Suprapubic skin (tissue), 3 donors: ENCODE measurements at regions not wholly inside any gene's neighbourhood (a gene's known extent, or its start where the extent isn't known, plus 50 kb on each side); places are given as distances from the start of the nearest gene placed in this dataset.

Experiments used
- CTCF ChIP-seq, 2 donors: fragments of 200-600 bp in 1 of 2; fragments of 450-650 bp in 1 of 2; sonication (generic) in 1 of 2; IDR thresholded peaks; one replicate each; pipeline ENCODE4 v1.5.1; 2016 to 2019; ENCODE audit warnings: antibody characterized with exemption in 2 of 2, mild to moderate bottlenecking in 1 of 2, moderate library complexity in 1 of 2
- POLR2A ChIP-seq, 2 donors: fragments of 450-650 bp; IDR thresholded peaks; one replicate each; pipeline ENCODE4 v1.6.1; 2017; ENCODE audit warnings: antibody characterized with exemption in 2 of 2, mild to moderate bottlenecking in 2 of 2, moderate library complexity in 2 of 2

GRCh38 chr15:77747175-77748077 is 114.7 kb upstream of the LINGO1 start:
- TF ChIP-seq POLR2A (IDR thresholded peaks at IDR 0.05) (no peak), CTCF (IDR thresholded peaks at IDR 0.05) (no peak)
